ENCODE measurements at regions not wholly inside any gene's neighbourhood (a gene's known extent, or its start where the extent isn't known, plus 50 kb on each side); places are given as distances from the start of the nearest gene placed in this dataset.

DNA sequence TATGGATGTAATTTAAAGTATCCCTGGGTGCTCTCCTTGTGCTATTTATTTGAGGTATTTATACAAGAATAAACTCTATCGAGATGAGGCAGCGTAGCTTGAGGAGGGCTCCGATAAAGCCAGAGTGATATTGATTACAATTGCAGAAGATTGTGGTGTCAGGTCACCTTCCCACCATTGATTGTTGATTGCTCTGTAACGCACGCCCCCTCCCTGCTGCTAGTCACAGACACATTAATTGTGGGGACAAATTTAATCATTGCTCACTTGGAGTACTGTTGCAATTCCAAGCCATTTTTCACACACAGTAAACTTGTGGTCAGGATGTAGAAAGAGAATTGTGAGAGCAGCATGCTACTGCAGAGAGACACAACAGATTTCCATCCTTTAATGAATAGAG lies 75.4 kb downstream of the IRX3 start:
- Histone ChIP-seq H3K79me2 (no peaks in the 10 kb centered on the region), H2AFZ (no peak overlapping the region), H3K4me1 (peaks cover 9% of the 10 kb centered on the region), H3K4me2 (ENCODE audit: low read length) (no peak overlapping the region), H3K27me3 (ENCODE audit: control insufficient read depth, insufficient read depth, low read length) (no peaks in the 10 kb centered on the region), H3K4me3 (ENCODE audit: low read depth, low read length) (no peak overlapping the region), H3K36me3 (ENCODE audit: control insufficient read depth, insufficient read depth, low read length) (no peaks in the 10 kb centered on the region), H3K9me3 (ENCODE audit: control insufficient read depth, low read length) (no peaks in the 10 kb centered on the region), H3K27ac (no peak overlapping the region), H3K9ac (no peak overlapping the region)
- TF ChIP-seq, protein P1, sequence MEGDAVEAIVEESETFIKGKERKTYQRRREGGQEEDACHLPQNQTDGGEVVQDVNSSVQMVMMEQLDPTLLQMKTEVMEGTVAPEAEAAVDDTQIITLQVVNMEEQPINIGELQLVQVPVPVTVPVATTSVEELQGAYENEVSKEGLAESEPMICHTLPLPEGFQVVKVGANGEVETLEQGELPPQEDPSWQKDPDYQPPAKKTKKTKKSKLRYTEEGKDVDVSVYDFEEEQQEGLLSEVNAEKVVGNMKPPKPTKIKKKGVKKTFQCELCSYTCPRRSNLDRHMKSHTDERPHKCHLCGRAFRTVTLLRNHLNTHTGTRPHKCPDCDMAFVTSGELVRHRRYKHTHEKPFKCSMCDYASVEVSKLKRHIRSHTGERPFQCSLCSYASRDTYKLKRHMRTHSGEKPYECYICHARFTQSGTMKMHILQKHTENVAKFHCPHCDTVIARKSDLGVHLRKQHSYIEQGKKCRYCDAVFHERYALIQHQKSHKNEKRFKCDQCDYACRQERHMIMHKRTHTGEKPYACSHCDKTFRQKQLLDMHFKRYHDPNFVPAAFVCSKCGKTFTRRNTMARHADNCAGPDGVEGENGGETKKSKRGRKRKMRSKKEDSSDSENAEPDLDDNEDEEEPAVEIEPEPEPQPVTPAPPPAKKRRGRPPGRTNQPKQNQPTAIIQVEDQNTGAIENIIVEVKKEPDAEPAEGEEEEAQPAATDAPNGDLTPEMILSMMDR (IDR thresholded peaks at IDR 0.05), result no peak

DNA sequence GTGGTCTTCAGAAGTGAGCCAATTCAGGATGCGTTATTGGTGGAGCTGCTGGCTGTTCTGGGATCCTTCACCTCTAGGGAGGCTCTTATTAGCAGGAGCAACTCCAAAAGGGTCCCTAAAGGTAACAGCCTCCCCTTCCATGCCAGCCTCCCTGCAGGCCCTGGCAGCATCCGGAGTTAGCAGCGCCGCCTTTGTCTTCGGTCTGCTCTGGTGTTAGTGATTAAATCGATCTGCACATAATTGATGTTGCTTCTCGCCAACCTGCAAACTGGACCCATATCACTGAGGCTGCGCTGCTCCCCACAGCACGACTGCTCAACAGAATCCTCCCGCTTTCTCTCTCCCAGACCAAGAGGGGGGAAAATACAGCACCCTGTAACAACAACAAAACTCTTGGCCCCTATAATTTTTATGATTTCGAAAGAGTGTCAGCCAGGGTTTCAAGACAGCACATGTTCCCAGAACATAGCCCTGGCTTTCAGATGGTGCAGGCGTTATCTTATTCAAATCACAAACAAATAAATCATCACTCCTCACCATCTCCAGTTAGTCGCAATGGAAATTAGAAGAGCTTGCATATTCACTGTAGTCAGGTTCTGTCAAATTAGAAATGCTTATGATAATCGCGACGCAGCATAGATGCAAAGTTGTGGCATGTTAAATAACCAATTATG lies 76.0 kb downstream of the IRX3 start:
- no peaks in the 10 kb centered on the region for H3K9me3 ChIP-seq (ENCODE audit: control insufficient read depth, low read length)
- no peaks in the 10 kb centered on the region for H3K27me3 ChIP-seq (ENCODE audit: control insufficient read depth, insufficient read depth, low read length)
- TF ChIP-seq, protein P1 (IDR thresholded peaks at IDR 0.05), result no peak
- H2AFZ ChIP-seq, result no peak overlapping the region
- no peak overlapping the region for H3K27ac ChIP-seq
- peaks cover 9% of the 10 kb centered on the region for H3K4me1 ChIP-seq
- no peak overlapping the region for H3K4me3 ChIP-seq (ENCODE audit: low read depth, low read length)
- no peaks in the 10 kb centered on the region for H3K79me2 ChIP-seq
- H3K9ac ChIP-seq, result no peak overlapping the region
- no peaks in the 10 kb centered on the region for H3K36me3 ChIP-seq (ENCODE audit: control insufficient read depth, insufficient read depth, low read length)
- peak overlapping the region; percentile 33 for H3K4me2 ChIP-seq (ENCODE audit: low read length)

DNA sequence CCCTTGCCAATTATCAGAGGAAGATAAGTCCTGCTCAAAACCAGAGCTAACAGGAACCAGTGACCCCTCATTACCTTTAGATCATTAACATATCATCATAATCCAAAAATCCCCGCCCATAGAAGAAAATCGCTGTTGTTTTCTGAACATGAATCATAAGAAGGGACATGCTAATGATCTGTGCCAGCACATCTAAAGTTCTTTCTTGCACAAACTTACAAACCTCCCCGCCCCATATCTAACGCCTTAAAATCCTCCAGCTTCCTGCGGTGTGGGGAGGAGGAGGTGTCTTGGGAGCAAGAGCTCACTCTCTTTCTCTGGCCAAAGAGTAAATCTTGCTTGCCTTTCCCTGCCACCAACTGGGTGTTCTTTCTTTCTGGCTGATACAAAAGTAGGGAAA lies 78.3 kb downstream of the IRX3 start:
- H3K4me1 ChIP-seq, result peaks cover 9% of the 10 kb centered on the region
- no peak overlapping the region for H3K9ac ChIP-seq
- no peak overlapping the region for H3K4me3 ChIP-seq (ENCODE audit: low read depth, low read length)
- TF ChIP-seq, protein P1 (IDR thresholded peaks at IDR 0.05), result no peak
- H3K27ac ChIP-seq, result no peak overlapping the region
- no peak overlapping the region for H2AFZ ChIP-seq
- H3K79me2 ChIP-seq, result no peaks in the 10 kb centered on the region
- no peaks in the 10 kb centered on the region for H3K36me3 ChIP-seq (ENCODE audit: control insufficient read depth, insufficient read depth, low read length)
- H3K4me2 ChIP-seq (ENCODE audit: low read length), result no peak overlapping the region
- no peaks in the 10 kb centered on the region for H3K27me3 ChIP-seq (ENCODE audit: control insufficient read depth, insufficient read depth, low read length)
- H3K9me3 ChIP-seq (ENCODE audit: control insufficient read depth, low read length), result no peaks in the 10 kb centered on the region

DNA sequence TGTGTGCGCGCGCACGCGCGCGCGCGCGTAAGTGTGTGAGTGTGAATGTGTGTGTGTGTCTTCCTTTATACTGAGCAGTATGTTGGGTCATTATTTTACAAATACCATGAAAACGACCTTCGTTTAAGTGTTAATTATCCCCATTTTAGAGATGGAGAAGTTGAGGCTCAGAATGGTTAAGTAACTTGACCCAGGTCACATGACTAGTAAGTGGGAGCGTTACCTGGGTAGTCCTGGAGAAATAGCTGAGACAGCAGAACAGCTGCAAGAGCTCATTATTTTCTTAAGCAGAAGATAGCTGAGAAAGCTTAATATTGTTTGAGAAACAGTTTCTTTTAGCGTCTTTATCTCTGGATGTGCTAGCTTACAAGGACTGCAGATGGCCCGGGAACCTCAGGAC lies 78.8 kb downstream of the IRX3 start:
- Histone ChIP-seq H3K27me3 (ENCODE audit: control insufficient read depth, insufficient read depth, low read length) (no peaks in the 10 kb centered on the region), H3K9ac (no peak overlapping the region), H3K79me2 (no peaks in the 10 kb centered on the region), H3K4me2 (ENCODE audit: low read length) (no peak overlapping the region), H3K4me3 (ENCODE audit: low read depth, low read length) (no peak overlapping the region), H3K9me3 (ENCODE audit: control insufficient read depth, low read length) (no peaks in the 10 kb centered on the region), H2AFZ (no peak overlapping the region), H3K36me3 (ENCODE audit: control insufficient read depth, insufficient read depth, low read length) (no peaks in the 10 kb centered on the region), H3K27ac (no peak overlapping the region), H3K4me1 (peaks cover 9% of the 10 kb centered on the region)
- TF ChIP-seq, protein P1 (IDR thresholded peaks at IDR 0.05), result no peak

DNA sequence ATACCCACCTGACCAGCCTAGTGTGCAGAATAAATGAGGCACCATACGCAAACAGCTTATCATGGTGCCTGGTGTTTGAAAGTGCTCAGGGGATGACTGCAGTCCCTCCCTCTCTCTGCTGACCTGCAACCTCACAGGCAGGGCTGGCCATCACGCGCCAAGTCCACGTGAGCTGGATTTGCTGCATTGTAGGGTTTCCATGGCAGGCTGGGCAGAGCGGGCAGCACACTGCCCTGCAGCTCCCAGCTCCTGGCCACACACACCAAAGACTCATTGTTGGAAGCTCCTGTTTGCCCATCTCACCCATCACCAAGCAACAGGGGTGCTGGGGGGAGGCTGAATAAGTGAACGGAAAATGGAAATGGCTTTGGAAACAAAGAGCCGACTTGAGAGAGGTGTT lies 81.8 kb downstream of the IRX3 start:
- no peaks in the 10 kb centered on the region for H3K4me1 ChIP-seq
- no peaks in the 10 kb centered on the region for H3K27me3 ChIP-seq (ENCODE audit: control insufficient read depth, insufficient read depth, low read length)
- no peak overlapping the region for H3K4me2 ChIP-seq (ENCODE audit: low read length)
- no peak overlapping the region for H2AFZ ChIP-seq
- H3K36me3 ChIP-seq (ENCODE audit: control insufficient read depth, insufficient read depth, low read length), result no peaks in the 10 kb centered on the region
- H3K79me2 ChIP-seq, result no peaks in the 10 kb centered on the region
- H3K4me3 ChIP-seq (ENCODE audit: low read depth, low read length), result no peak overlapping the region
- H3K9ac ChIP-seq, result no peak overlapping the region
- H3K9me3 ChIP-seq (ENCODE audit: control insufficient read depth, low read length), result no peaks in the 10 kb centered on the region
- no peak overlapping the region for H3K27ac ChIP-seq
- TF ChIP-seq, protein P1 (IDR thresholded peaks at IDR 0.05), result no peak
